Skin of body (tissue), 1 donor: ENCODE measurements at regions not wholly inside any gene's neighbourhood (a gene's known extent, or its start where the extent isn't known, plus 50 kb on each side); places are given as distances from the start of the nearest gene placed in this dataset.
A peak's percentile ranks its signal among the peaks of the same experiment; 100 is the strongest.

Source experiments
- DNase-seq: peaks from one replicate; lab custom pipeline; 2025; lab: John Stamatoyannopoulos, UW

GRCh38 chr2:215626812-215627281 is 191.0 kb upstream of the FN1 start:
- DNase-seq: peak; percentile 41

- no peak for DNase-seq
Observed at GRCh38 chr2:215626063-215626462, 190.2 kb upstream of the FN1 start.

GRCh38 chr2:215625207-215625606 is 189.3 kb upstream of the FN1 start:
- DNase-seq: no peak

GRCh38 chr2:215624423-215624829 is 188.6 kb upstream of the FN1 start:
- DNase-seq: peak; percentile 86

GRCh38 chr2:215622837-215623236 is 187.0 kb upstream of the FN1 start:
- DNase-seq: no peak

GRCh38 chr2:215621381-215621780 is 185.5 kb upstream of the FN1 start:
- DNase-seq: no peak

- DNase-seq: no peak
Observed at GRCh38 chr2:215620528-215620927, 184.7 kb upstream of the FN1 start.

GRCh38 chr2:215619989-215620388 is 184.1 kb upstream of the FN1 start:
- no peak for DNase-seq

GRCh38 chr2:215619022-215619958 is 183.4 kb upstream of the FN1 start:
- DNase-seq: no peak

GRCh38 chr2:215618145-215618544 is 182.3 kb upstream of the FN1 start:
- DNase-seq: no peak

- no peak for DNase-seq
Observed at GRCh38 chr2:215617060-215617824, 181.4 kb upstream of the FN1 start.

- DNase-seq: no peak
Observed at GRCh38 chr2:215615803-215616174, 179.9 kb upstream of the FN1 start.

GRCh38 chr2:215615067-215615802 is 179.4 kb upstream of the FN1 start:
- no peak for DNase-seq

- no peak for DNase-seq
Observed at GRCh38 chr2:215614296-215614695, 178.4 kb upstream of the FN1 start.

- no peak for DNase-seq
Observed at GRCh38 chr2:215613888-215614287, 178.0 kb upstream of the FN1 start.

GRCh38 chr2:215613280-215613679 is 177.4 kb upstream of the FN1 start:
- DNase-seq: no peak

GRCh38 chr2:215612786-215613185 is 176.9 kb upstream of the FN1 start:
- no peak for DNase-seq

GRCh38 chr2:215611609-215612386 is 175.9 kb upstream of the FN1 start:
- no peak for DNase-seq

GRCh38 chr2:215609089-215610032 is 173.5 kb upstream of the FN1 start:
- no peak for DNase-seq

GRCh38 chr2:215607766-215608165 is 171.9 kb upstream of the FN1 start:
- DNase-seq: peak; percentile 86
